IMR-90 (cell line): ENCODE measurements at regions not wholly inside any gene's neighbourhood (a gene's known extent, or its start where the extent isn't known, plus 50 kb on each side); places are given as distances from the start of the nearest gene placed in this dataset.

ENCODE experiments used
- ATAC-seq: fragments of 200-7000 bp; cut with Tn5 transposase; 2 replicates; pipeline ENCODE4 v1.9.1; 2020; ENCODE audit warnings: low read depth, mild to moderate bottlenecking, moderate library complexity
- BruUV-seq: library from RNA; stranded (reverse); fragments of 400-500 nt; replicated peaks from 2 replicates; lab custom pipeline; 2021; lab: Mats Ljungman, UMichigan
- CTCF ChIA-PET: fragments of 300-600 bp; formaldehyde crosslinking; extraction: SDS; loops from one replicate; lab custom pipeline; 2021; ENCODE audit warnings: antibody characterized with exemption; lab: Yijun Ruan, JAX
- POLR2A ChIA-PET: fragments of 300-600 bp; sonication (Branson Sonifier 250); formaldehyde crosslinking; loops from one replicate; lab custom pipeline; 2022; ENCODE audit warnings: antibody characterized with exemption; ENCODE audit not compliant: unreplicated experiment; lab: Charles Lee
- DNase-seq: peaks from one replicate; pipeline ENCODE4 v3.0.0; 2013
- H2AFZ ChIP-seq: replicated peaks from 2 replicates; pipeline ENCODE3; 2013; ENCODE audit warnings: low read length, mild to moderate bottlenecking; ENCODE audit not compliant: poor library complexity
- H2AK5ac ChIP-seq: 2 replicates; pipeline ENCODE4 v1.6.1; 2013; ENCODE audit warnings: low read depth, low read length, inconsistent platforms
- H2AK9ac ChIP-seq: replicated peaks from 2 replicates; pipeline ENCODE3; 2013; ENCODE audit warnings: mild to moderate bottlenecking, low read depth, low read length, moderate library complexity; ENCODE audit not compliant: poor library complexity
- H2BK120ac ChIP-seq: 2 replicates; pipeline ENCODE4 v1.6.1; 2013; ENCODE audit warnings: low read depth, low read length, inconsistent platforms
- H2BK15ac ChIP-seq: 3 replicates; pipeline ENCODE4 v1.6.1; 2013; ENCODE audit warnings: low read depth, low read length, inconsistent platforms
- H2BK20ac ChIP-seq: 2 replicates; pipeline ENCODE4 v1.6.1; 2013; ENCODE audit warnings: low read depth, mild to moderate bottlenecking, inconsistent platforms, low read length, moderate library complexity
- H2BK5ac ChIP-seq: 2 replicates; pipeline ENCODE4 v1.6.1; 2013; ENCODE audit warnings: mild to moderate bottlenecking, low read depth, low read length, inconsistent platforms; ENCODE audit not compliant: poor library complexity, severe bottlenecking
- H3K14ac ChIP-seq: replicated peaks from 2 replicates; pipeline ENCODE4 v1.6.1; 2013; ENCODE audit warnings: low read depth, low read length, inconsistent platforms
- H3K18ac ChIP-seq: 2 replicates; pipeline ENCODE4 v1.6.1; 2013; ENCODE audit warnings: low read depth, low read length, control low read depth
- H3K23ac ChIP-seq: 2 replicates; pipeline ENCODE4 v1.6.1; 2013; ENCODE audit warnings: low read depth, low read length, inconsistent platforms
- H3K27ac ChIP-seq: 2 replicates; pipeline ENCODE4 v1.5.1; 2013; ENCODE audit warnings: mild to moderate bottlenecking, control low read depth, low read length; ENCODE audit not compliant: insufficient read depth
- H3K27me3 ChIP-seq: 2 replicates; pipeline ENCODE4 v1.6.1; 2013; ENCODE audit warnings: low read length; ENCODE audit not compliant: control insufficient read depth, insufficient read depth
- H3K36me3 ChIP-seq: 2 replicates; pipeline ENCODE4 v1.6.1; 2013; ENCODE audit warnings: low read length, mixed read lengths; ENCODE audit not compliant: control insufficient read depth, insufficient read depth
- H3K4ac ChIP-seq: 2 replicates; pipeline ENCODE4 v1.6.1; 2013; ENCODE audit warnings: low read depth, low read length, inconsistent platforms
- H3K4me1 ChIP-seq: 2 replicates; pipeline ENCODE4 v1.6.1; 2013; ENCODE audit warnings: low read length, mixed read lengths; ENCODE audit not compliant: control insufficient read depth, insufficient read depth
- H3K4me2 ChIP-seq: 2 replicates; pipeline ENCODE4 v1.6.1; 2013; ENCODE audit warnings: low read depth, mild to moderate bottlenecking, control low read depth, low read length, moderate library complexity
- H3K4me3 ChIP-seq: 2 replicates; pipeline ENCODE4 v1.5.1; 2013; ENCODE audit warnings: low read depth, mild to moderate bottlenecking, control low read depth, low read length, moderate library complexity; ENCODE audit not compliant: insufficient read depth
- H3K56ac ChIP-seq: 2 replicates; pipeline ENCODE4 v1.6.1; 2013; ENCODE audit warnings: low read length, inconsistent platforms; ENCODE audit not compliant: insufficient read depth; ENCODE audit errors: extremely low read depth
- H3K79me1 ChIP-seq, 2 experiments: 2 replicates each; pipeline ENCODE4 v1.6.1; 2013; ENCODE audit warnings: low read length in 2 of 2, inconsistent platforms in 1 of 2, low read depth in 1 of 2
- H3K9ac ChIP-seq: 2 replicates; pipeline ENCODE4 v1.6.1; 2013; ENCODE audit warnings: low read depth, low read length, control low read depth
- H3K9me1 ChIP-seq: 2 replicates; pipeline ENCODE4 v1.6.1; 2013; ENCODE audit warnings: low read length, inconsistent platforms; ENCODE audit not compliant: insufficient read depth
- H3K9me3 ChIP-seq: 2 replicates; pipeline ENCODE4 v1.6.1; 2013; ENCODE audit warnings: low read length; ENCODE audit not compliant: control insufficient read depth, insufficient read depth
- H4K20me1 ChIP-seq: 2 replicates; pipeline ENCODE4 v1.6.1; 2013; ENCODE audit warnings: low read length, inconsistent platforms; ENCODE audit not compliant: insufficient read depth
- H4K5ac ChIP-seq: 2 replicates; pipeline ENCODE4 v1.6.1; 2013; ENCODE audit warnings: mild to moderate bottlenecking, low read depth, low read length, control low read depth
- H4K8ac ChIP-seq, 2 experiments: 2 replicates each; pipeline ENCODE4 v1.6.1; 2013; ENCODE audit warnings: low read depth in 2 of 2, low read length in 2 of 2, control low read depth in 1 of 2, inconsistent platforms in 1 of 2
- H4K91ac ChIP-seq: 2 replicates; pipeline ENCODE4 v1.6.1; 2013; ENCODE audit warnings: low read depth, low read length, inconsistent platforms; ENCODE audit not compliant: insufficient read depth
- MAZ ChIP-seq: IDR thresholded peaks from 2 replicates; pipeline ENCODE4 v1.6.1; 2012; ENCODE audit warnings: low read depth, mild to moderate bottlenecking, low read length, improper control_type of control experiment, moderate library complexity, borderline replicate concordance
- RAD21 ChIP-seq: IDR thresholded peaks from 2 replicates; pipeline ENCODE4 v1.6.1; 2012; ENCODE audit warnings: low read length, improper control_type of control experiment
- WGBS, 2 experiments: methylation state at CpG; one replicate each; pipeline versions ENCODE4 v1.1.5 to v1.1.7; 2013; ENCODE audit warnings: missing lambda C conversion rate in 2 of 2; ENCODE audit not compliant: insufficient read length in 1 of 2; ENCODE audit errors: extremely low coverage in 2 of 2; 5-methylcytosine and 5-hydroxymethylcytosine counted together
- dilution Hi-C: fragments of 300-500 bp; cut with HindIII; formaldehyde crosslinking; loops from one replicate; pipeline ENCODE4 v1.14.3; 2018; ENCODE audit warnings: low sequenced_read_pairs; ENCODE audit not compliant: unreplicated experiment
- in situ Hi-C: fragments of 300-500 bp; cut with MboI; formaldehyde crosslinking; loops from 3 replicates; pipeline ENCODE4 v1.14.3; 2019; ENCODE audit warnings: low sequenced_read_pairs, inconsistent platforms, mixed read lengths
- intact Hi-C: fragments of 100-400 bp; cut with micrococcal nuclease; formaldehyde crosslinking; loops from 2 replicates; pipeline ENCODE4 v1.10.0; 2022

DNA sequence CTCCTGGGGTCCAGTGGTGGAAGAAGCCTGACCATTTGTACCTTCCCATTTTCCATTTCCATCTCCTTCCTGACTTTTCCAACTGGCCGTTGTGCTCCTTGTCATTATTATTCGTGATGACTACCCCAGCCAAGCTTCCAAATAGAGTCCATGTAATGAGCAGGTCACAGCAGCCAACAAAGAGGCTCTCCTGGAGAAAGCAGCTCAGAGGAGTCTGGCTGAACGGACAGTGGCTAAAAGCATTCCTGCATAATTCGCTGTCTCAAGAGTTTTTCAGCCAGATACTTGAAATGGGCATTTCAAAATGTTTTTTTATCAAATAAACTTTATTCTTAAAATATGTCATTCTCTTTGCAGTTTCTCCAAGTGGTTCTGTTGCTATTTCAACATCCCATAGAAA lies 458.6 kb downstream of the INHBA start:
- CTCF ChIA-PET, result no interaction called here
- Histone ChIP-seq H2AK9ac (no peak overlapping the region), H2AK5ac (peak overlapping the region; percentile 61; the same call in 1 of the 2 replicates), H3K4ac (no peak overlapping the region), H3K56ac (no peak overlapping the region), H4K91ac (no peak overlapping the region), H3K27me3 (no peaks in the 10 kb centered on the region), H2AFZ (peak overlapping the region; percentile 13), H2BK120ac (0 out of 2 replicates have a peak overlapping the region, but pooled peaks have one; percentile 29), H2BK15ac (no peak overlapping the region; the same call in 2 of the 3 replicates), H4K5ac (no peak overlapping the region), H3K4me1 (peaks cover under 1% of the 10 kb centered on the region), H3K9me1 (0 out of 2 replicates have a peak, but pooled peaks cover 2% of the 10 kb centered on the region), H2BK20ac (no peak overlapping the region), H3K79me1 (no peaks in the 10 kb centered on the region), H3K27ac (no peak overlapping the region), H3K4me2 (no peak overlapping the region), H3K9me3 (no peaks in the 10 kb centered on the region), H3K14ac (no peak overlapping the region), H3K4me3 (no peak overlapping the region), H3K18ac (no peak overlapping the region), H4K8ac (no peak overlapping the region), H4K20me1 (no peaks in the 10 kb centered on the region), H3K23ac (no peak overlapping the region), H3K9ac (no peak overlapping the region), H3K36me3 (no peaks in the 10 kb centered on the region), H2BK5ac (no peak overlapping the region)
- intact Hi-C loops (no loop called here), in situ Hi-C loops (no loop called here), dilution Hi-C loops (no loop called here)
- BruUV-seq, result no TSS peak
- no peak for TF ChIP-seq RAD21
- no peak for TF ChIP-seq MAZ
- DNase-seq (peak; percentile 22), ATAC-seq (no peak)
- no CpG with 5 or more reads among the region's 4 CpGs for WGBS, 2 experiments
- POLR2A ChIA-PET, result no interaction called here
